C4-2B (cell line): ENCODE measurements at regions not wholly inside any gene's neighbourhood (a gene's known extent, or its start where the extent isn't known, plus 50 kb on each side); places are given as distances from the start of the nearest gene placed in this dataset.

ENCODE experiments used
- CTCF ChIP-seq: fragments of 450-650 bp; conservative IDR thresholded peaks from 2 replicates; pipeline ENCODE4 v1.5.1; 2017; ENCODE audit warnings: mild to moderate bottlenecking
- ZFX ChIP-seq: fragments of 450-650 bp; IDR thresholded peaks from 2 replicates; pipeline ENCODE4 v1.6.1; 2017

DNA sequence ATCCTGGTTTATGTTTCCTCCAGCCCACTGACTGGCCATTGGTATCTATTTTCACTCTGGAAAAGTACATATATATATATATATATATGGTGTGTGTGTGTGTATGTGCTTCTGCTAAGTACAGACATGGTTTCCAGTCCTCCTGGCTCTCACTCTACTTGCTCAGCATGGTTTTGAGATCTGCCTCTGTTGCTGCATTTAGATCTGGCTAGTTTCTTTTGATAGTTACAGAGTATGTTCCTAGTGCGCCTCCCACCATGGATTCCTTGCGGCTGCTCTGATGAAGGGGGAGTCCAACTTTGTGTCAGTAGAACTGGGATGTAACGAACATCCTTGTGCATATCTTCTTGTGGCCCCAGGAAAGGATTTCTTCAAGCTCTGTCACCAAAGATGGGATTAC, 274.1 kb downstream of the MIAT start:
- TF ChIP-seq CTCF (no peak), ZFX (no peak)
